ENCODE measurements at regions not wholly inside any gene's neighbourhood (a gene's known extent, or its start where the extent isn't known, plus 50 kb on each side); places are given as distances from the start of the nearest gene placed in this dataset.
"Not testable (repeated sequence)": the region's sequence is repeated elsewhere in the genome, so short reads cannot be mapped to it uniquely, and the experiment has no call there.

DNA sequence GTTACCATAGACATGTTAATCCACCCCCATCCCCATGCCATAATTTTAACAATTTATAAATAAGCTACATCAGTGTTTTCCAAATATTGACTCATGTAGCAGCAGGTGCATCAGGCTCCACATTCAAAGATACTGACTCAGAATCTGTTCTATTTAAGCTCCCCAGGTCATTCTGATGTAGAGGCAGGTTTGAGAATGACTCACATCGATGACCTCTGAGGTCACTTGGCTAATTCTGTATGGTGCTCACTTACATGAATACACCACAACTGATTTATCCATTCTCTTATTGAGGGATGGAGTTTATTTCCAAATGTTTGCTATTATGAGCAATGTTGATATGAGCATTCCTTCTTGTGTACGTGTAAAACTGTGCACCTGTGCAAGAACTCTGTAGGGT lies 1159.0 kb downstream of the TYW1 start:
- DNase-seq (ENCODE audit: low spot score): no peak

DNA sequence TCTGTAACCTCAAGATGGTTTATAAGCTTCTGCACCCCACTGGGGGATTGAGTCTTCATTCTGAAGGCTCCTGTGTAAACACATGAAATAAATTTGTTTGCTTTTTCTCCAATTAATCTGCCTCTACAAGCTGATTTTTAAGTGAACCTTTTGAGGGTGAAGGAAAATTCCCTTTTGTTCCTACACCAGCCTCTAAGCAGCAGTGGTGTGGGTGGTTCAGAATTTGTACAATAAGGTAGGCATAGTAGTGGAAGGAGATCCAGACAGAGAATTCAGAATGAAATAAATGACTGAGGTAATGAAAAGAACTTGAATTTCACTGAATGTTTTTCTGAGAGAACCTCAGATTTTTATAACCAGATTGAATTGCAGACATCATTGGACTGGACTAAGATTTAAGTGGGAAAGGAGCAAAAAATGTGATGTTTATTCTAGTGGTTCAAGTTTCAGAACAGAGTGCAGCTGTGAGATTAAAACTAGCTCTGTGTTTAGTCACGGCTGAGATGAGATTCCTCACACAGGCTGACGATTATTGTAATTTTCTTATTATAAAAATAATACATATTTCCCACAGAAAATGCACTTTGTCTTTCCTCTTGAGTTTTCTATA lies 1162.2 kb downstream of the TYW1 start:
- DNase-seq (ENCODE audit: low spot score): no peak

DNA sequence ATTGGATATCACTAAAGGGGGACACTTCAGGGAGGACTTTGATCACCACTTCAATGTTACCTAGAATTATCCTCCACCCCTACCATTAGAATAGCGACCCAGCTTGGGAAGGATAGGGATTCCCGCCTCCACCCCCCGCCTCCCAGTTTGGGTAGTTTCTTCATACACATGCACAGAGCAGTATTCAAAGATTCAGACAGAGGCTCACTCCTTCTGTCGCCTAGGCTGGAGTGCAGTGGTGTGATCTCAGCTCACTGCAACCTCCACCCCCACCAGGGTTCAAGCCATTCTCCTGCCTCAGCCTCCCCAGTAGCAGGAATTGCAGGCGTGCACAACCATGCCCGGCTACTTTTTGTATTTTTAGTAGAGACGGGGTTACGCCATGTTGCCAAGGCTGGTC lies 1166.1 kb downstream of the TYW1 start:
- DNase-seq (ENCODE audit: low spot score): no peak

DNA sequence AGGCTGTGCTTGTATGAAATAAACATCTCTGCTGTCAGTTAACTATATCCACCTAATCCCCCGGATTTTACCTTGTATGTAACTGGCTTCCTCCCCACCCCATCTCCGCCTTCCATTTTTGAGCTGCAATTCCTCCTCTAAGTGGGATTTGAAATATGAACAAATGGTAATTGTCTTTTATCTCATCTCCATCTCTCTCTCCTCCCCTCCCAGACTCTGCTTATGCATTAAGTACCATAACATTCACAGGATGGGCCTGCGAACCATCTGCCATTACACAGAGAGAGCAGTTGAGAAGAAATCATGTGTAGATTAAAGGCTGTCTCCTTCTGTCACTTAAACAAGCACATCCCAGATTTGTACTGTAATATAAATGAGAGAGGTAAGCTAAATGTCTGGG lies 1169.9 kb downstream of the TYW1 start:
- no peak for DNase-seq (ENCODE audit: low spot score)

DNA sequence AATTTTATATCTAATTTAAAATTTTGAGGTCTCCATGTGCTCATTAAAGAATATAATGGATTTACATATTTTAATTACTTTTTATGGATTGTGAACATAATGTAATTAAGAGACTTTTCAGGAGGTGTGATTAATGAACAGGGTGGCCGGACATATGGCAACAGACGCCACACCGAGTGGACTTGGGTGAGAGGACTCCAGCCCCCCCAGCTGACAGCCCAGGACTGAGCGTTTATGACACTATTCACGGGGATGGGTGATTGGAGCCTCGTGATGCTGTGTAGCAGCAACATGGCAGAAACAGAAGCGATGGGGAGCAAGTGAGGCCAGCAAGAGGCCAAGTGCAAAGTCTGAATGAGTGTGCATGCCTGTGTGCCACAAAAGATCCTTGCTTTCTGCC lies 1176.9 kb downstream of the TYW1 start:
- DNase-seq (ENCODE audit: low spot score): no peak

DNA sequence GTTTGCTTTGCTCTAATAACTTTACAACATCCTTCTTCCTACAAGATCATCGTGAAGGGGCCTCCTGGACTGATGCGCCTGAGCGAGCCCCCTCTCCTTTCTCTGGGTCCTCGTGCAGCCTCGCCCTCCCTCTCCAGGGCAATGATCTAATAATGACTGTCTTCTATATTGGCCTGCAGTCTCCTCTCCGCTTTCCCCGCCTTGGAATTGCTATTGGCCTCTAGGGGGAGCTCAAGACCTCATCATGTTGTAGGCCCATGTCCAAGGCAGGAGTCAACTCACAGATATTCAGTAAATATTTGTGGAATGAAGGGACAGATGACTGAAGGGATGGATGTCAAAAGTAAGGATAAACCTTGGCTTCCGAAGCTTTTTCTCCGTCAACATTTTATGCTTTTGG lies 1180.3 kb downstream of the TYW1 start:
- DNase-seq (ENCODE audit: low spot score): peak; percentile 90

DNA sequence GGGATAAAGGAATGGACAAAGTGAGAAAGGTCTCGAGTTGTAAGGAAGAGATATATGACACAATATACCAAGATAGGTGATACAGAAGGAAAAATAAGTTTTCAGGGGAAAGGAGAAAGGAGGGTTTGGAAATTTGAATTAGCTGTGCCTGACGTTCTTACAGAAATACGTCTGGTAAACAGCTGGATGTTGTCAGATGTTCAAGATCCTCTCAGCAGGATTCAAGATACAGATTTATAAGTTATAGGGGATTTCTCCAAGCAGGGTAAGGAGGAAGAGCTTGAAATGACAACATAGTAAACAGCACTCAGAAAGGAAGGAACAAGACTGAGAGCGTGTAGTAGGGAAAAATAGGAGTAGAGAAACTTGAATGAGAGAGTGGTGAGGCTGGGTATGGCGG lies 1184.1 kb downstream of the TYW1 start:
- DNase-seq (ENCODE audit: low spot score): no peak

DNA sequence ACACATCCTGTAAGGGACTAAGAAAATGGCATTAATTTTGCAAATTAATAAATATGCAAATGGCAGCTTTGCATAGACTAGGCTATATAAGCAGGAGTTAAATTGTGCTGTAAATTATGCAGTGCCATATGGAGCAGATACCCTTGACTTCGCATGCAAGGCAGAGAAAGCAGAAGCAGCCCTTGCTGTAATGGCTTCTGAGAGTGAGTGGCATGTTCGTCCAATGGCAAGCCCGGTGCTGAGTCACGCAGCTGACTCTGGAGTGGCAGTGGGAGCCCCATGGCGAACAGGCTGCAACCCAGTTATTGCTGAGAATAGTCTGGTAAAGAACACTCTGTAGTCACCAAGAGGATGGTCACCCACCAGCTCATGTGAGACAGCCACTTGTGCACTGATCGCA lies 1186.5 kb downstream of the TYW1 start:
- DNase-seq (ENCODE audit: low spot score): no peak

DNA sequence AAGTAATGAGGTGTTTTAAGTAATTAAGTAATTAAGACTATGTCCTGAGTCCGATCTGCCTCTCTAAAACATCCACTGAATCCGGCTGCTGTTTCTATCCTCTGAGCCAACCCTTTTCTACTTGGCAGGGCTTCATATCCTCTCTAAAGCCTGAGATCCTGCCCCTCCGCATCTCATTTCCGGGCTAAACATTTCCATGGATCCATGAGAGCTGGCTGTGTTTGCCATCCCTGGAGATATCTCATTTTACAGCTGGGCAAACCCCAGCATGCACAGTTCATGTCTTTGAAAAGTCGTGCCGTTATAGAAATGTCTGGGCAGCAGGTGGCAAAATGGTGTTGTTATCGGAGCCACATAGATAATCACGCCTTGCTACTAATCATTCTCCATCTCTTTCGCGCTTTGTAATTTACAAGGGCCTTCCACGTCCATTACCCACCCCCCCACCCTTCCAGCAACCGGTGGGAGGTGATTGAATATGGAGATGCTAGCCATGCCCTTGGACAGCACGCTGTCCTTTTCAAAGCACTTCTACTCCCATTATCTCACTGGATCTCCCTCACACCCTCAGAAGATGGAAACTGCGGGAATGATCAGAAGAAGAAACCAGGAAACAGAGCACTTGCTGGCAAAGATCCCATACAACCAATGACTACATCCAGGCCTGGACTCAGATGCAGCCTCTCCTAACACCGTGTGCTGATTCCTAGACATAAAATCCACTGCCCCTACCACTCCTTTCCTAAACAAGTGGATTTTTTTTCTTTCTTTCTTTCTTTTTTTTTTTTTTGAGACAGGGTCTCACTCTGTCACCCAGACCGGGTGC lies 1189.2 kb downstream of the TYW1 start:
- no peak for DNase-seq (ENCODE audit: low spot score)

DNA sequence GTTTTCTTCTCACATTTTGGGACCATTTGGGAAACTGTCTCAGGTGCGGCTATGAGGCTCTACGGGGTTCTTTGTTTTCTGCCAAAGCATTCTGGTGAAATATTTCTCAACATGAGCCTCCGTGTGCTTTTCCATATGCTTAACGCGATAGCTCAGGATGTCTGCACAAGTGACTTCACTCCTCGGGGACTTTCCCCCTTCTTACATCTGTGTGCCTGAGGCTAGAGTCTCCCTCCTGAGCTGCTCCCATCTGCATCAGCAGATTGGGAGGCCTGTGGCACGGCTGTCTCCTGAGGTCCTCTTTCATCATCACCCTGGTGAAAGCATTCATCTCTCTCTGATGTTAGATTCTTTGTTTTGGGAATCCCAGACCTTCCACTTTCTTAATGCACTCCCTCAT lies 1190.9 kb downstream of the TYW1 start:
- DNase-seq (ENCODE audit: low spot score): no peak

DNA sequence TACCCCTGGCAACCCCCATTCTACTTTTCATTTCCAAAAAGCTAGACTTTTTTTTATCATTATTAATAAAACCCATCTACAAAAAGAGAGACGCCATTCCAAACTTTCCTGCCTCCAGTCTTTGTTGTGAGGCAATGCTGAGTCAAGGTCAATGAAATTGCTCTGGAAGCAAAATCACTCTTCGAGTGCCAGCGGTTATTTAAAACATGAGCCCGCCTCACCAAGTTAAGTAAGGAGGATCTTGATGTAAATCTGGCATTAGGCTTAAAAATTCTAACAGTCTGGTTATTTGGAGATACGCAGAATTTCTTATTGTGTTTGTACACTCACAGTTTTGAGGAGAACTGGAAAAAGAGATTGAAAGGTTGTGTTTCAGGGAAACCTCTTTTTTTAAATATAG lies 1196.3 kb downstream of the TYW1 start:
- no peak for DNase-seq (ENCODE audit: low spot score)

DNA sequence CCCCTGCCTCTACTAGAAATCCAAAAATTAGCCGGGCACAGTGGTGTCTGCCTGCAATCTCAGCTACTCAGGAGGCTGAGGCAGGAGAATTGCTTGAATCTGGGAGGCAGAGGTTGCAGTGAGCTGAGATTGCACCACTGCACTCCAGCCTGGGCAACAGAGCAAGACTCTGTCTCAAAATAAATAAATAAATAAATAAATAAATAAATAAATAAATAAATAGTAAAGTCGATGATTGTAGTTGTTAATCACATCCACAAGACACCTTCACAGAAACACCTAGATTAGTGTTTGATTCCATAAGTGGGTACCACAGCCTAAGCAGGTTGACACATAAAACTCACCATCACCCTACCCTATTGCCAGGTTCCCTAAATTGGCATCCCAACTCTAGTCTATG lies 1199.0 kb downstream of the TYW1 start:
- not testable (repeated sequence) for DNase-seq (ENCODE audit: low spot score)

DNA sequence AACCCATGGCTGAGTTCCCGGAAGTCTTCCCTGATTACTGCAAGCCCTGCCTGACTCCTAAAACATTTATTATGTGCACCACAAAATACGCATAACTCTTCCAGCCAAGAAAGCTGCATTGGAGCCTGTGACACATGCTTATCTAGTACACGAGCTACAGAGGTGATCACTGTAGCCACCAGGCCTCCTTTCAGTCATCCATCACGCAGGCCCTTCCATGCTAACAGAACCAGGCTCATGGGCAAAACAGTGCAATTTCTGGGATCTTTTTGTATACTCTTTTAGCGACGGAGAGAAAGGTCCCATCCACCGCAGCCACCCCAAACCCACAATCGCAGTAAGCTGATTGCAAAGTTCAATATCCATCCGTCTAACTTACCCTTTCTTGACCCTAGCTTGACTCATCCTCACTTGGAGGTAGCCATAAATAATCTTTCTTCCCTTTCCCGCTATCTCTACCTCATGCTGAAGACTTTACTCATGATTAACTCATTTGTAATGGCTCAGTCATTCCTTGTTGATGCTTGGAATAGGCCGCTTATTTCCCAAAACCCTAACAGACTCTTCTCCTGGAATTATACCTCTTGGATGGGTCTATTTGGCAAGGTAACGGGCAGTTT lies 1203.5 kb downstream of the TYW1 start:
- no peak for DNase-seq (ENCODE audit: low spot score)

DNA sequence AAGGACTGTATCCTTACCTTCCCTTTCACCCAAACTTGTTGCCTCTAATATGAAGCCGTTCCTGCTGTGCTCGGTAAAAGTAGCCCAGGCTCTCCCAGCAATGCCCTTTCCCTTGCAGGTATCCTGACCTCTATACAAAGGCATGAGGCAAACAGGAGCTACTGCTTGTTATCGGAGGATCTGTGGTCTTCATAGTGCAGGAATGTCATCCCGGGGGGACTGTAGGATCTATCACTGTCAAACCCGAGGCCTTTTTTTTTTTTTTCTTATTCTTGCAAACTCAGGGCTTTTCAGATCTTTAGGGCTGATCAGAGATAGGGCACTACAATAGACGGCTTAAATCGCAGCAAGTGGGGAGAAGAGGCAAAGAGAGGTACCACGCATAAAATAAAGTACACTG lies 1206.6 kb downstream of the TYW1 start:
- no peak for DNase-seq (ENCODE audit: low spot score)

DNA sequence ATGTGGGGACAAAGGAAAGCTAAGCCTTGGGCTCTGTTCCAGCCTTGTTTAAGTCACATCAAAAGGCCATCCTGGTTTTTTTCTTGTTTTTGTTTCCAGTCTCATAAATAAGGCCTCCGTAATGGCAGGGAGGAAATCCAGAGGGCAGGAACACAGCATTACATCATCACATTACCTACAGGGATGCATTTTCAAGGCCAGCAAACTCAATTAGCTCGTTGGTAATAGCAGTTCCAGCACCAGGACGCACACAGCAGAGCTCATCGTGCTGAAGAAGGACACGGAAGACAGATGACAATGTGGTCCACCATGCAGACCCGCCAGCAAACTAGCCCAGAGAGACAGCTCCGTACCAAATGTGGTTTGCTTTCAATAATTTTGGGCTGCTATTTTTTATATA lies 1209.2 kb downstream of the TYW1 start:
- no peak for DNase-seq (ENCODE audit: low spot score)

DNA sequence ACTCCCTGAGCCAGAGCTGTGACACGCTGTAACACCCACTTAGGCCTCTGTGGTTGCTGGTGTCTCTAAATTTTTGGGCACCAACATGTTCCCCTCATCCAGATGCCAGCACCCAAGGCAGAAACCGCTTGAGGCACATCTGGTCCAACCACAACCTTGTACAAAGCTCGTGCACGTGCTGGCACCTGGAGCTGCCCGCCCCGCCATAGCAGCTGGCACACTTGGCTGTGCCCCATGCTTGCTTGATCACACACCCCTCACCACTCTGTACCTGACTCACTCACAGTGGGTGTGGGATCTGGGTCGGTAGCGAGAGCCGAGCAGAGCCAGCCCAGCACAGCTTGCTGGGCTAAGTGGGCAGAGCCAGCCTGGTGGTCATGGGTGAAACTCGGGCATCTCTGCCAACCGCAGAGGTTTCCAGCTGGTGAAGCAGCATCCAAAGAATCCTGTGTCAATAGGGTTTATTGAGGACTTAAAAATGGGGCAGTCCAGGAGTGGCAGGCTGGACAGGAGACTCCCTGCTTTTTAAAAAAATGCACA lies 1210.4 kb downstream of the TYW1 start:
- DNase-seq (ENCODE audit: low spot score): no peak

DNA sequence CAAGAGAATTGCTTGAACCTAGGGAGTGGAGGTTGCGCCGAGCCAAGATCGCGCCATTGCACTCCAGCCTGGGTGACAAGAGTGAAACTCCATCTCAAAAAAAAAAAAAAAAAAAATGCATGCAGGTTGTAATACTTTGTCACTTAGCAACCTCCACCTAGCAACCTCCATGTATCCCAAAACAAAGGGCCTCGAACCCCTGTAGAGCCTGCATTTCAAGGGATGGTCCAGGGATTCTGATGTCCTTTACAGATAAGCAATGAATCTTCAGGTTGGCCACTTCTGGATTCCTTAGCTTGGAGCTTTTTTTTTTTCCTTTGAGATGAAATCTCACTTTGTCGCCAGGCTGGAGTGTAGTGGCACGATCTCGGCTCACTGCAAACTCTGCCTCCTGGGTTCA lies 1211.0 kb downstream of the TYW1 start:
- no peak for DNase-seq (ENCODE audit: low spot score)

DNA sequence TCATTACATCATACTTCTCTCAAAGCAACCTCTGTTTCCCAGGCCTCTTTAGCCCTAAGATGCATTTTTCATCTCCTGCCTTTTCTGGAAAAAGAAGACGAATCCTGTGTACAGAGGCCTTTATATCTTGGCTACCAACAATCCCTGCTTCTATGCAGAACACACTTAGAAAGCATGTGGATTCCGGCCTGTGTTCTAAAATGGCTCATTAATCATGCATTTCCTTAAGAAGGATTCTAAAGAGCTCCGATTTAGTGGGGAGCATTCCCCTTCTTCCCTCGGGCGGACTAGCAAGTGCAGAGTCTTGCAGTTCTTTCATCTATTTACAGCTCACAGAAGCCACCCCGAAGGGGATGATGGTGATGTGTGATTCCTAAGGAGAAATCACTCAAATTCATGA lies 1212.9 kb downstream of the TYW1 start:
- no peak for DNase-seq (ENCODE audit: low spot score)

DNA sequence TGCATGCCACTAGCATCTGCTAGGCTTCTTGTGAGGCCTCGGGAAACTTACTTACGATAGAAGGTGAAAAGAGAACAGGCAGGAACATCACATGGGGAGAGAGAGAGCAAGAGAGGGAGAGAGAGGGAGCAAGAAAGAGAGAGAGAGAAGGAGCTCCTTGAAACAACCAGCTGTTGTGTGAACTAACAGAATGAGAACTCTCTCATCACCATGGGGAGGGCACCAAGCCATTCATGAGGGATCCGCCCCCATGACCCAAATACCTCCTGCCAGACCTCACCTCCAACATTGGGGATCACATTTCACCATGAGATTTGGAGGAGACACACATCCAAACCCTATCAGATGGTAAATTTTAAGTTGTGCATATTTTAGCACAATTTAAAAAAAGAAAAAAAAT lies 1217.2 kb downstream of the TYW1 start:
- DNase-seq (ENCODE audit: low spot score): no peak

DNA sequence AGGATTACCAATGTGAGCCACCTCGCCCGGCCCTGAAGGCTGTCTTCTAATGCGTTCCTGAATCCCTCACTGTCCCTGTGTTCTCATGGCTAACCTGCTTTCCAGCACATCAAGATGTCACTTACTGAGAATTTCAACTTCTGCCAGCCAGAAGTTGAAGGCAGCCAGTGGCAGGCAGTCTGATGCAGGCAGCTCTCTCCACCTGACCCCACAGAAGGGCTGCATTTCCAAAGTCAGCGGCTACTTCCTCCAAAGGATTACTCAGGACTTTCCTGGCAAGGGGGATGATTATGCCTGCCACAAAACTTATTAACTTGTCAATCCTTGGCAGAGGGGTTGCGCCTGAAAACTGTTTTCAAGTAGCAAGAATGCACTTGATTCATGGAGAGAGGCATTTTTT lies 1219.4 kb downstream of the TYW1 start:
- no peak for DNase-seq (ENCODE audit: low spot score)

DNA sequence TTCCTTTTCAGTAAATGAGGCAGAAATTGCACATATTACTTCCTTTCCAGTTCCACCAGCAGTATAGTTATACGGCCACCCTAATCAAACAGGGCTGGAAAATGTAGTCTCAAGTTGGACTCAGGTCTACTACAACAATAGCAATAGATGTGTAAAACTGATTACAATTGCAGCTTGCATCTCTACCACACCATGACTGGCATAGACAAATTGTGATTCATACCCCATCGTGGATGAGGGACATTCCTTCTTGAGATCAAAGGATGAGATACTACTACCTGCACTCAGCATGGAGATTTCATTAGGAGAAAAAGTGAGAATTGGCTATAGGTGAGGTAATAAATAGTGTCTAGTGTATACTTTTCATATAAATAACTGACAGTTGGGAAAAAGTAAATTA lies 1220.8 kb downstream of the TYW1 start:
- DNase-seq (ENCODE audit: low spot score): no peak

DNA sequence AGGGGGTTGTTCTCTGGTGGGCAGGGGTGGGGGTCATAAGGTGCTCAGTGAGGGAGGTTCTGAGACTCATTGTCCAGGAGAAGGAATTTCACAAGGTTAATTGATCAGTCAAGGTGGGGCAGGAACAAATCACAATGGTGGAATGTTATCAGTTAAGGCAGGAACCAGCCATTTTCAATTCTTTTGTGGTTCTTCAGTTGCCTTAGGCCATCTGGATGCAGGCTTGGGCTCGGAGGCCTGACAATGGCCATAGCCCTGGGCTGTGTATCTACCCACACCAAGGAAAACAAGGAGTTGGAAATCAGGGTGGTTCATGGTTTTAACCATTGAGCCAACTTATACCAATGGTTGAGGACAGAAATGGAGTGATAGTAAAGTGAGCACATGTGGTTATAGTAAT lies 1221.8 kb downstream of the TYW1 start:
- no peak for DNase-seq (ENCODE audit: low spot score)

DNA sequence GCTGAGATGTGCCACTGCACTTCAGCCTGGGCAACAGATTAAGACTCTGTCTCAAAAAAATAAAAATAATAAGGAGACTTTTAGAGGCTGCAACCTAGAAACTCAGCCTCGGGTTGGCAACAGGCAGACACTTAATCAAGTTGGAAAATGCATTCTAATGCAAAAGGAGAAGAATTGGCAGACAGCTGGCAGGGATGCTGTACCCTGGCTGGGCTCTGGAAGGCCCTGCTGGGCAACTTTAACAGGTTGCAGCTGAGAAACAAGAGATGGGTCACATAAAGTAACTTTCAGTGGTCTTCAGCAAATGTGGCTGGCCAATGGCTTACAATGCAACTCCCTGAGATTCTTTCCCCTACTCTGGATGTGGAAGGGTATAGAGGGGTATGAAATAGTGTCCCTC lies 1225.7 kb downstream of the TYW1 start:
- no peak for DNase-seq (ENCODE audit: low spot score)
